ENCODE measurements at regions not wholly inside any gene's neighbourhood (a gene's known extent, or its start where the extent isn't known, plus 50 kb on each side); places are given as distances from the start of the nearest gene placed in this dataset.

GRCh38 chr17:77757561-77757898 lies 201.0 kb upstream of the TNRC6C start:
- no peak for TF ChIP-seq CTCF (conservative IDR thresholded peaks at IDR 0.05)
- TF ChIP-seq EZH2 (IDR thresholded peaks at IDR 0.05; ENCODE audit: low read depth): no peak
